HG03571 (cell line): ENCODE measurements at regions not wholly inside any gene's neighbourhood (a gene's known extent, or its start where the extent isn't known, plus 50 kb on each side); places are given as distances from the start of the nearest gene placed in this dataset.

Experiments
- ATAC-seq: cut with Tn5 transposase; IDR thresholded peaks from one replicate; pipeline ENCODE4 v1.9.1; 2021; ENCODE audit not compliant: unreplicated experiment

GRCh38 chr22:49491726-49492125, 335.9 kb downstream of the BRD1 start:
- no peak for ATAC-seq

- no peak for ATAC-seq
Observed at GRCh38 chr22:49491221-49491635, 336.4 kb downstream of the BRD1 start.

GRCh38 chr22:49490692-49491091, 337.0 kb downstream of the BRD1 start:
- no peak for ATAC-seq

GRCh38 chr22:49489821-49490220, 337.9 kb downstream of the BRD1 start:
- ATAC-seq: no peak

GRCh38 chr22:49488943-49489342, 338.7 kb downstream of the BRD1 start:
- no peak for ATAC-seq

- ATAC-seq: no peak
Observed at GRCh38 chr22:49487950-49488349, 339.7 kb downstream of the BRD1 start.

- no peak for ATAC-seq
Observed at GRCh38 chr22:49486225-49486624, 341.4 kb downstream of the BRD1 start.

DNA sequence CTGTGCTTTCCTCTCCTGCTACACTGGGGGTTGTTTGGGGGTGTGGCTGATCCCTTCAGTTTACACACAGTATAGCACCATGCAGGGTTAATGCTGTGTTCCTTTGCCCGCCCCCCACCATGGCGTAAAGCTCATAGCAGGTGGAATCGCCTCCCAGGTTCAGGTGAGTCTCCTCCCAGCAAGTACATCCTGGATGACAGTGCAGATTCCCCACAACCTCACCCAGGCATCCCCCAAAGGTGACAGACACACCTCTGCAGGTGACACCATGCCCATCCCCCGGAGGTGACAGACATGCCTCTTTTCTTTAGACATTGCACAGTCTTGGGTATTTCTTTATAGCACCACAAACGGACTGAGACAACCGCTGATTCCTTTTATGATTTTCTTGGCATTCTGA, 343.7 kb downstream of the BRD1 start:
- no peak for ATAC-seq

DNA sequence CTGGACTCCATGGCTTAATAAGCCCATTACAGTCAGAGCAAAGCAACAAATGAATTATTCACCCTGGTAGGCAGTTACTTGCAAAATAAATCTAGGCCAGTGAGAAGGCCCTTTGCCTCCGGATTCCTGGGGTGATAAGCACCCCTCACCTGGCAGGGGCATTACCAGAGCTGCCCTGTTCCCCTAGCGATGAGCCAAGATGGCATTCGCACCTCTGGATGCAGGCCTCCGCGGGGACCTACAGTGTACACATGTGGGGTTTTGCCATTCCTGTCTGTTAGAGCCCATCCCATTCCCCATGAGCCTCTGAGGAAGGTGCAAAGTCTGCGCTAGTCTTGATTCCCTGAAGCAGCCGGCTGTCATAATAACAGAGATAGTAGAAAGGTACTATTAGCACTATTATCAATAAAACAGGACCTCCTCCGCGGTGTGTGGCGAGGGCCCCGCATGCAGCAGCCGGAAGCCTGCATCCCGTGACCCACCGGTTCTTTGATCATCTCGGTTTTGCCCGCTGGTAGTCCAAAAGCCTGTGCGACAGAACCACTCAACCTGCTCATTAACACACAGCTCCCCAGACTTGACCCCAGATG, 344.3 kb downstream of the BRD1 start:
- ATAC-seq: no peak

DNA sequence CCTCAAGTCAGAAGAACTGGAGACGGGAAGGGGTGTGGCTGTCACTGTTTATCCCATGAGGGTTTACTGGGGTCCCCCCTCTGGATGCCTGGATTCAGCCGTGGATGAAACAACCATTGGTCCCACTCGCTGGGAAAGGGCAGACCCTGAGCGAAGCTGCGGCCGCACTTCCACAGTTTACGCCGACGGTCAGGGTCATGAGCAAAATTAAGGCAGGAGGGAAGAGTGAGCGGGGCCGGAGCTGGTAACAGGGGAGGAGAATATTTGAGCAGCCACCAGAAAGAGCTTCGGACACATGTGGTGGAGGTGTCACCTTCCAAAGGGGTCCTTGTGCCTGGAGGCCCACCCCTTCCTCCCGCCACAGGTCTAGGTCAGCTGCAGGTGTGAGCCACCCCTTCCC, 344.9 kb downstream of the BRD1 start:
- ATAC-seq: no peak

DNA sequence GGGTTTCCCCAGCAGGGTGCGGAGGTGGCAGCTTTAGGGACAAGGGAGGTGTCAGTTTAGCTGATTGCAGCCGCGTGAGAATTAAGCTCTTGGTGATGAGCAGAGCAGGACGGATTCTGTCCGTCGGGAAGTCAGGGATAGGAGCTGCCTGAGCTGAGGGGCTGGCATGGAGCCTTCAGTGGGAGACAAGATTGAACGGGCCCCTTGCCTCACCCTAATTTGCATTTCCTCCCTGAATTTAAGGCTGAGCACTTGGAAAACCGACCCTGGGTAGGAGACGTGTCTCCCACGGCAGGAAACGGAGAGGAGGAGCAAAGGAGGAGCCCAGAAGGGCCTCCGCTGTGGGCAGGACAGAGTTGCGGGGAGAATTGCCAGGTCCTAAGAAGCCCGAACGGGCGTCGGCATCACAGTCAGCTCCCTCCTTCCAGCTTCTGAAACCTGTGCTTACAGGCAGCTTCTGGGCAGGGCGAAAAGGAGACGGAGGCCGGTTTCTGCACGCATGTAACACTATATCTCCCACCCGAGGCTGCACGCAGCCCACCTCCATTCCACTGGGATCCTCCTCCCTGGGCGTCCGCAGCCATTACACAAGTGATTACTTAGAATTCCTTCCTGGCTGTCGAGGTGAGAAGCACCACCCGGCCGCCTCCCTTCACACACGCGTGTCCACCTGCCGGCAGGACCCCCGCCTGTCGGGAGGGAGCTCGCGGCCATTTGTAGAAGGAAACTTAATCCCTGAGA, 345.8 kb downstream of the BRD1 start:
- ATAC-seq: no peak

- ATAC-seq: no peak
Observed at GRCh38 chr22:49480896-49481658, 346.6 kb downstream of the BRD1 start.

DNA sequence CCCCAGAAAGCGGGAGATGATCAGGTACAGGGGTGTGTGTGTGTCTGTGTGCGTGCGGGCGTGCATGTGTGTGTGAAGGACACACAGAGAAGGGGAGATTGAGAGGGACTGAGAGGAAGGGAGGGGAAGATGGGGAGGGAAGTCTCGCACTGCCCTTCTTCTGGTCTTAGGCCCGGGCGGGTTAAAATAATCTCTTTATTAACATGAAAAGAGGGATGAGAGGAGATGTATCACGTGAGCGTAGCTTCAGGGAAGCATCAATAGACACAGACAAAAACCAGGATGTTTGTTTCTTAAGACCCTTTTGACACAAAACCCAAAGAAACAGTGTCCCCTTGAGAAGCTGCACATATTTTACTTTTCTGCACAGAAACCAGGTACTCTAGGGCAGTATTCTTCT, 347.3 kb downstream of the BRD1 start:
- ATAC-seq: no peak

DNA sequence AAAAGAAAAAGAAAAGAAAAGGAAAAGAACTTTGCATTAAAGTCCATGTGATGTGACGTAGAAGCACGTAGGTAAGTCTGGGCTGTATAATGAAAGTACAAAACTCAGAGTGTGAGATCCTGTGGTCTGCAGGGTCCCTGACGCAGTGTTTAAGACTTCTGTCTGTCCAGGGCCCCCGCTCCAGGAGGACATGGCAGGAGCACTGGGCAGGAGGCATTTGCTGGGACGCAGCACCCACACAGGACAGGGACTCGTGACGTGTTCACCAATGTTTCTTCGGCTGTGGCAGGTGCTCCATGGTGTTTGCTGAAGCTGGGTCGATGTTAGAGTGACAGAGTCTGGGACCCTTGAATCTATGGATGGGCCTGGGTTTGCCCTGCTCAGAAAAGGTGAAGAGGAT, 348.1 kb downstream of the BRD1 start:
- no peak for ATAC-seq

DNA sequence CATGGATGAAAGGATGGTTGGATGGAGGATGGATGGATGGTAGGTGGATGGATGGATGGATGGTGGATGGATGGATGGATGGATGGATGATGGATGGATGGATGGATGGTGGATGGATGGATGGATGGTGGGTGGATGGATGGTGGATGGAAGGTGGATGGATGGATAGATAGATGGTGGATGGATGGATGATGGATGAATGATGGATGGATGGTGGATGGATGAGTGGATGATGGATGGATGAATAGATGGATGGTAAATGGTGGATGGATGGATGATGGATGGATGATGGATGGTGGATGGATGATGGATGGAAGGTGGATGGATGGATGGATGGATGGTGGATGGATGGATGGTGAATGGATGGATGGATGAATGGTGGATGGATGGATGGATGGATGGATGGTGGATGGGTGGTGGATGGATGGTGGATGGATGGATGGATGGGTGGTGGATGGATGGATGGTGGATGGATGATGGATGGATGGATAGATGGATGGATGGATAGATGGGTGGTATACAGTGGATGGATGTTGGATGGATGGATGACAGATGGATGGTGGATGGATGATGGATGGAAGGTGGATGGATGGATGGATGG, 350.8 kb downstream of the BRD1 start:
- ATAC-seq: no peak

GRCh38 chr22:49476176-49476575, 351.5 kb downstream of the BRD1 start:
- ATAC-seq: no peak

- no peak for ATAC-seq
Observed at GRCh38 chr22:49475253-49475652, 352.4 kb downstream of the BRD1 start.

DNA sequence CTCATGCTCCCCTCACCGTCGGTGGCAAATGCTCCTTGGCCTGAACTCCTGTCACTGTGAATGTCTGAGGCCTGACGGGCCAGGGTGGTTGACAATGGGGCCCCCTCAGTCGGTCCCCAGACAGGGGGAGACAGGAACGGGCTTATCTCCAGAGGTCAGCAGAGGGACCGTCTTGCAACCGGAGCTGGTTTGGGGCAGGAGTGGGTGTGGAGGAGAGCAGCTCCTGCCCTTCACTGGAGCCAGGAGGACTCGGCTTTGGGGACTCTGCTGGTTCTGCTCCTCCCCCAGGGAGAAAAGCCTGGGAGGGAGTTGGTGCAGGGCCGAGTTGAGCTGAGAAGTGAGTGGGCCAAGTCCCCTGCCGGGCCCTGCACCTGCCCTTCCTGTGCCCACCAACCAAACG, 354.4 kb downstream of the BRD1 start:
- ATAC-seq: no peak

DNA sequence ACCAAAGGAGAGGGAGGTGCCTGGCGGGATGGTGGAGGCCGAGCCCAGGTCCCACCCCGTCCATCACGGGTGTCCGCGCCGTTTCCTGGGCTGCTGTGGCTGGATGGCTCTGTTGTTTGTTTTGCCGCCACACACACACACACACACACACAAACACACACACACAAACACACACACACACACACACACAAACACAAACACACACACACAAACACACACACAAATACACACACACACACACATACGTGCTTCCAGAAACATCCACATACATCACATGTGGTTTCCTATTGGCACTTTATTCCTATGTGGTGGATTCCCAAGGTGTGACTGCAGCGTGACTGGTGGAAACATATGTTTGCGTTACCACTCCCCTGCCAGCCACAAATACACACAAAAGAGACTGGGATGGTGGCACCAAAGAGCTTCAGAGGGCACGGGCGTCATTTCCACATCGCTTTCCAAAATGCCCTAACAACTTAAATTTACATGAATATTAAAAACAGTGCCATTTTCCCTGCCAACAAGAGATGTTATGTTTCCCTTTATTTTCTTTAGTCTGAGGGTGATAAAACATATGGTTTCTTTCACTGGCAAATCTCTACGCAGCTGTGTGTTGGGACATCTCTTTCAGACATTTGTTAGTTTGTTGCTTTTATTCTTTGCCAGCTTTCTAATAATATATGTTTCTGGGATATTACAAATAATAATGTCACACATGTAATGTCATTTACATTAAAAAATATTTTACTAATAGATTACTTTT, 356.8 kb downstream of the BRD1 start:
- no peak for ATAC-seq

- no peak for ATAC-seq
Observed at GRCh38 chr22:49469896-49470740, 357.6 kb downstream of the BRD1 start.
